Smooth muscle cell (in vitro differentiated cells): ENCODE measurements at regions not wholly inside any gene's neighbourhood (a gene's known extent, or its start where the extent isn't known, plus 50 kb on each side); places are given as distances from the start of the nearest gene placed in this dataset.
A peak's percentile ranks its signal among the peaks of the same experiment; 100 is the strongest.

Experiments
- DNase-seq: peaks from one replicate; lab custom pipeline; 2025; ENCODE audit not compliant: unreplicated experiment; lab: John Stamatoyannopoulos, UW
- H2AFZ ChIP-seq: fragments of 200-600 bp; sonication (generic); 2 replicates; pipeline ENCODE4 v1.6.0; 2016; ENCODE audit warnings: antibody characterized with exemption, low read depth, mild to moderate bottlenecking
- H3F3A ChIP-seq: fragments of 200-600 bp; sonication (generic); 2 replicates; pipeline ENCODE4 v1.6.0; 2017; ENCODE audit warnings: antibody characterized with exemption, low read depth
- H3K27ac ChIP-seq: fragments of 200-600 bp; sonication (generic); 2 replicates; pipeline ENCODE4 v1.5.1; 2016; ENCODE audit warnings: low read depth, mild to moderate bottlenecking
- H3K27me3 ChIP-seq: fragments of 200-600 bp; sonication (generic); 2 replicates; pipeline ENCODE4 v1.6.1; 2016; ENCODE audit warnings: low read depth, mild to moderate bottlenecking
- H3K36me3 ChIP-seq: fragments of 200-600 bp; sonication (generic); 2 replicates; pipeline ENCODE4 v1.5.1; 2016; ENCODE audit warnings: low read depth
- H3K4me1 ChIP-seq: fragments of 200-600 bp; sonication (generic); 2 replicates; pipeline ENCODE4 v1.5.1; 2016; ENCODE audit warnings: low read depth
- H3K4me2 ChIP-seq: fragments of 200-600 bp; sonication (generic); 2 replicates; pipeline ENCODE4 v1.6.0; 2016; ENCODE audit warnings: mild to moderate bottlenecking
- H3K4me3 ChIP-seq: fragments of 200-600 bp; sonication (generic); 2 replicates; pipeline ENCODE4 v1.5.1; 2016; ENCODE audit warnings: mild to moderate bottlenecking
- H3K79me2 ChIP-seq: fragments of 200-600 bp; sonication (generic); 2 replicates; pipeline ENCODE4 v1.6.0; 2016; ENCODE audit warnings: low read depth, mild to moderate bottlenecking
- H3K9ac ChIP-seq: fragments of 200-600 bp; sonication (generic); 2 replicates; pipeline ENCODE4 v1.6.0; 2016; ENCODE audit warnings: low read depth
- H3K9me3 ChIP-seq: fragments of 200-600 bp; sonication (generic); replicated peaks from 2 replicates; pipeline ENCODE4 v1.5.1; 2016; ENCODE audit warnings: low read depth
- H4K20me1 ChIP-seq: fragments of 200-600 bp; sonication (generic); 2 replicates; pipeline ENCODE4 v1.6.0; 2016; ENCODE audit warnings: low read depth
- CTCF ChIP-seq: fragments of 200-600 bp; sonication (generic); IDR thresholded peaks from 2 replicates; pipeline ENCODE4 v1.5.1; 2017; ENCODE audit warnings: borderline replicate concordance, mild to moderate bottlenecking, antibody characterized with exemption; ENCODE audit not compliant: insufficient read depth, poor library complexity, severe bottlenecking
- WGBS: methylation state at CpG from one replicate; pipeline ENCODE4 v1.1.7; 2016; ENCODE audit warnings: low lambda C conversion rate; 5-methylcytosine and 5-hydroxymethylcytosine counted together

GRCh38 chr10:124267911-124268549 is 150.7 kb downstream of the OAT start:
- H3K4me1 ChIP-seq: no peaks in the 10 kb centered on the region
- no peak overlapping the region for H3K27ac ChIP-seq
- no peaks in the 10 kb centered on the region for H4K20me1 ChIP-seq
- DNase-seq: no peak
- no peaks in the 10 kb centered on the region for H3K79me2 ChIP-seq
- H2AFZ ChIP-seq: peak overlapping the region; percentile 17
- no peaks in the 10 kb centered on the region for H3K27me3 ChIP-seq
- H3K9ac ChIP-seq: no peak overlapping the region
- no peak overlapping the region for H3K4me2 ChIP-seq
- H3K36me3 ChIP-seq: no peaks in the 10 kb centered on the region
- 83% methylated on average over 6 of the region's 6 CpGs for WGBS
- TF ChIP-seq CTCF: no peak
- peaks cover 6% of the 10 kb centered on the region for H3K9me3 ChIP-seq
- H3K4me3 ChIP-seq: no peak overlapping the region
- H3F3A ChIP-seq: no peaks in the 10 kb centered on the region

- Histone ChIP-seq H3K9ac (no peak overlapping the region), H3K27me3 (no peaks in the 10 kb centered on the region), H3K27ac (no peak overlapping the region), H3K4me2 (no peak overlapping the region), H3K9me3 (peaks cover 4% of the 10 kb centered on the region), H3K79me2 (no peaks in the 10 kb centered on the region), H3F3A (no peaks in the 10 kb centered on the region), H3K4me3 (no peak overlapping the region), H3K4me1 (no peaks in the 10 kb centered on the region), H4K20me1 (no peaks in the 10 kb centered on the region), H2AFZ (peak overlapping the region; percentile 17), H3K36me3 (no peaks in the 10 kb centered on the region)
- WGBS: 65% methylated on average over 9 of the region's 9 CpGs
- no peak for DNase-seq
- no peak for TF ChIP-seq CTCF
These were observed 151.4 kb downstream of the OAT start for GRCh38 chr10:124267231-124267885.

- no peak for TF ChIP-seq CTCF
- 93% methylated on average over 15 of the region's 15 CpGs for WGBS
These were observed 152.1 kb downstream of the OAT start for GRCh38 chr10:124266468-124267230.

More at GRCh38 chr10:124266468-124267230, 152.1 kb downstream of the OAT start:
- Histone ChIP-seq H3K4me1 (no peaks in the 10 kb centered on the region), H3K4me3 (no peak overlapping the region), H2AFZ (no peak overlapping the region), H3K27me3 (no peaks in the 10 kb centered on the region), H3K79me2 (no peaks in the 10 kb centered on the region), H3K36me3 (no peaks in the 10 kb centered on the region), H3F3A (no peaks in the 10 kb centered on the region), H3K9ac (no peak overlapping the region), H3K27ac (no peak overlapping the region), H3K9me3 (no peaks in the 10 kb centered on the region), H3K4me2 (no peak overlapping the region), H4K20me1 (no peaks in the 10 kb centered on the region)
- no peak for DNase-seq
